ENCODE measurements at regions not wholly inside any gene's neighbourhood (a gene's known extent, or its start where the extent isn't known, plus 50 kb on each side); places are given as distances from the start of the nearest gene placed in this dataset.
"Not testable (repeated sequence)": the region's sequence is repeated elsewhere in the genome, so short reads cannot be mapped to it uniquely, and the experiment has no call there.

DNA sequence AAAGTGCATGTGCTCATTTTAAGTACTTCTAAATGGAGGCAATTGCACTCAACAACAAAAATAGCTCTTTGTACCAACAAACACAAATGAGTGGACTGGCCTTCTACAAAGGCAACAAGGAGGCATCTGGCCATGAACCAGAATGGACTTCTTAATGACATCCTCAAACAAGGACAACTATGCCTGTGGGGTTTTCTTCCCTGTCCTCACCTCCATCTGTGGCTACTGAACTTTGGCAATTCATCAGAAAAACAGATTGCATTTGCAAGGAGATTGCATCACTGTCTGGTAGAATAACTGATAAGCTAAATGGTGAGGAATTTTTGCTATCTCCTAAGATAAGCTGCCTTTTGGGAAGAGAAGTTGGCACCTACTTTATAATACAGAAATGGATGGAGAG, 447.3 kb upstream of the CCNG1 start:
- no peak for DNase-seq (ENCODE audit: low spot score)

DNA sequence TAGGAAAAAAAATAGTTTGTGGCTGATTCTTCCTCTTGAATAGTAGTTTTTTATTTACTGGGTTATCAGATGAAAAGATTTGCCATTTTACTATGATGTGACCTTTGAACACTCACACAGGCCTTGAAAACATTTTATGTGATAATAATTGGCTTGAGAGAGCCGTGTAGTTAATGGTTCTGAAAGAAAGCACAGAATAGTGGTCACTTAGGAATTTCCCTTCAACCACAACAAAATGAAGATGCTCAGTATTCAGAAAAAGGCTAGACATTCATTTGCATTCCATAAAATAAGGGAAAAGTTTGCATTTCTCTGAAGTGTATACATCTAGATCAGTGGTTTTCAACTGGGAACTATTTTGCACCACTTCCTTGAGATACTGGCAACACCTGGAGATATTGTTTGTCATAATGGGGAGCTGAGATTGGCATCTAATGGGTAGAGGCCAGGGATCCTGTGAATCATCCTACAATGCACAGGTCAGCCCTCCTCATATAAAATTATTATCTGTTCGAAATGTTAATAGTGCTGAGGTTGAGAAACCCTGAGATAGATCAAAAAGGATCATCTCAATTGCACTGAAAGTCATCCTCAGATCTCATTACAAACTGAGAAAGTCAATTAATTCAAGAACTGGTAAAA, 446.4 kb upstream of the CCNG1 start:
- no peak for DNase-seq (ENCODE audit: low spot score)

DNA sequence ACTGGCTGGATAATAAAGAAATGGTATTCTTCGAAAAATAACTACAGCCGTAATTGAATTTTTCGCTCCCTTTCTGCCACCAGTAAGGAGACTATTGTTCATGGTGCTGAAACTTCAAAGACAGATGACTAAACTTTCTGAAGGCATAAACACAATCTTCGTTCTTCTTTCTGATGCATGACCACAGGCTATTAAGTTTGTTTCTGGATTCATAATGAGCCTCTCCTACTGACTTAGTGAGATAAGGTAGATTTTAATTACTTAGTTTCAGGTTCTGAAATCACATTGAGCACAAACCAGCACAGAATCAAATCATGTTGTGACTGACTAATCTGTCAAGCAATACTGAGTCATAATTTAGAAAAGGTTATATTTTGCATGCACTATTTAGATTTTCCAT, 441.8 kb upstream of the CCNG1 start:
- no peak for DNase-seq (ENCODE audit: low spot score)

DNA sequence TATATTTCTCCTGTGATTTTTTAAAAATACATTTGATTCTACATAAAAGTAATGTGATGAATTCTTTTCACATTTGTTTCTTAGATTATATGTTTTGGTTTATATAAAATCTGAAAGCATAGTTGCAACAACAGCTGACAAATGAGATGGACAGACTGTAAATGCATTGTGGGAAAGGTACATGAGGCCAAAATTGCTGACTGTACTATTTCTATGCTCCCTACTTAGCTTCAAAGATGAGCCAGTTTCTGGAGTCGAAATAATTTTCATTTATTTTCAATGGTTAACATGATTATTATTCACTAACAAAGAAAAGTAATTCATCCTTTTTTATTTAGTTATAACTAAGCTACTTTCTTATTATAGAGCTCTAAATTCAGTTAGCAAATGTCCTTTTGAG, 441.3 kb upstream of the CCNG1 start:
- DNase-seq (ENCODE audit: low spot score), result no peak

DNA sequence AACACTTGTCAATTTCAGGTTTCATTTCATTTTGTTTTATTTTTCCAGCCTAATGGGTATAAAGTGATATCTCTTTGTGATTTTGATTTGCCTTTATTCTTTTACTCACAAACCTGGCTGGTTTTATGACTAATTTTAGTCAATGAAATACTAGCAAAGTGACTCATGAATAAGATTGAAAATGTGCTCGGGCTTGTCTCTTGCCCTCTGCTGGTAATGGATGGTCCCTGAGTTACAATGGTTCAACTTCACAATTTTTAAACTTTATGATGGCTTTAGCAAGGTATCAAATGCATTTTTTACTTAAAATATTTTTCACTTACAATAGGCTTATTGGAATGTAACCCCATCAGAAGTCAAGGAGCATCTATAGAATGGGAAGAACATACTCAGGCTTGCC, 431.4 kb upstream of the CCNG1 start:
- DNase-seq (ENCODE audit: low spot score), result no peak

DNA sequence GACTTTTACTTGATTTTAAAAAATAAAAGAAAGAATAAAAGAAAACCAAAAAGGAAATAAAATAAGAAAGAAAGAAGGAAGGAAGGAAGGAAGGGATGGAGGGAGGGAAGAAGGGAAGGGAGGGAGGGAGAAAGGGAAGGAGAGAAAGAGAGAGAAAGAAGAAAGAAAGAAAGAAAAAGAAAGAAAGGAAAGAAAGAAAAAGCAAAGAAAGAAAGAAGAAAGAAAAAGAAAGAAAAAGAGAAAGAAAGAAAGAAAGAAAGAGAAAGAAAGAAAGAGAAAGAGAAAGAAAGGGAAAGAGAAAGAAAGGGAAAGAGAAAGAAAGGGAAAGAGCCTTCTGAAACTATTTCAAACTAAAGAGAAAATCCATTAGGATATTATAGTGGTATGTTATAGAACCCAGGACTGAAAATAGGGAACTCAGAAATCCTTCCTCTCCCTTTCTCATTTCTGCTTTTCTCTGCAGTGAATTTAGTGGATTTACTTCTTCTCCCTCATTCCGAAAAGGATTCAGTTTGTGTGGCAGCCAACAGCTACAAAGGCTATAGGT, 414.7 kb upstream of the CCNG1 start:
- no peak for DNase-seq (ENCODE audit: low spot score)

DNA sequence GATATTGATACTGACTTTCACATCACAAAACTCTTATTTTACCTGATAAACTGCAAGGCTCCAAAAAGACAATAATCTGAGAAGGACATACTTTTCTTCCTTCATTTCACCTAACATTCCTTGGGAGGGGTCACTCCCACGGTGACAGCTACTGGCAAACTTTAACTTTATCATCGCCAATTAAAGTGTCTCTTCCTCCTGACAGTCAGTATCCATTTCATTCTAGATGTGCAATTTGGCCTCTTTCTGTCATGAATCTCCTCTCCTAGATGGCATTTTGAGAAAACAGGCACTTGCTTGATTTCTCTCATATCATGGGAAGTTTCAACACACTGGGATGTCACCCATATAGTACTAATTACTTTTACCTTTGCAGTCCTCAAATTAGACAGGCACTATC, 413.5 kb upstream of the CCNG1 start:
- no peak for DNase-seq (ENCODE audit: low spot score)

DNA sequence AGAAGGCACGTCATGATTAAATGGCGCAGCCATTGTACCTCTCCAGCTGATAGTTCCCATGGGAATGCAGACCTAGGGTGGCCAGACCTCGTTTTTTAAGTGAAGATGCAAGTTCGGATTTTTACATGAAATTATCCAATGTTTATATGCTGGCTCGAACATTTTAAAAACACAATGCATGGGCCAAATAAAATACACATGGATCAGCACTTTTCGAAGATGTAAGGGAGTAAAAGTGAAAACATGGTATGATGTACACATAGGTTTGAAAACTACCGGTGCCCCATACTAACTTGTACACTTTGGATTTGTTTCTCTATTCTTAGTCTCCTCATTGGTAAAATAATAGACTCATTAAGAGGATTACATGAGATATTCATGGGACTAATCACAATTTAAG, 412.5 kb upstream of the CCNG1 start:
- DNase-seq (ENCODE audit: low spot score), result no peak

DNA sequence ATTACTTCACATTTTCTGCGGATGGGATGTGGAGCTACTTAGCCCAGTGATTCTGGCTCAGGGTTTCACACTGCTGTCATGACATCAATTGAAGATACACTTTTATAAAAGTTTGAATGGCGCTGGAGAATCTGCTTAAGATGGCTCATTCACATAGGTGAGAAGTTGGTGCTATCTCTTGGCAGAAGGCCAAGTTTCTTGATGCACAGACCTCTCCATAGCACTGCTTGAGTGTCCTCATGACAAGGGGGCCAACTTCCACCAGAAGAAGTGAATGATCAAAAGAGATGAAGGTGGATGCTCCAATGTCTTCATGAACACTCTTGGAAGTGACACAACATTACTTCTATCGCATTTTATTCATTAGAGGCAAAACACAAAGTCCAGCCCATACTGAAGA, 403.7 kb upstream of the CCNG1 start:
- DNase-seq (ENCODE audit: low spot score), result no peak

DNA sequence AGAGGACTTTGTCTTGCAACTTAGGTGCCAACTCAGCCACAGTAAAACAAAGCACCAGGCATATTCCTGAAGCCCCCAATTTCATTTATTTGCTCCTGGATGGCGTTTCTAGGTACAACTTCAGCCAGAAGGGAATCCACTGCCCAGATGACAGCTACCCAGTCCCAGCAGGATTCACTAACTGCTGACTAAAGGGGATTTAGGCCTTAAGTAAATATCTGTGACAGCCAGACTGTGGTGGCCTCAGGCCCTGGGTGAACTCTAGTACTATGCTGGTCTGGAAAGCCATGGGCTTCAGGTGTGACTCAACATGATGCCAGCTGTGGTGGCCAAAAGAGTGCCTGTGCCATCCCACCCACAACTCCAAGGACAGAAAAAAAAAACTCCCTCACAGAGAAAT, 396.1 kb upstream of the CCNG1 start:
- no peak for DNase-seq (ENCODE audit: low spot score)

DNA sequence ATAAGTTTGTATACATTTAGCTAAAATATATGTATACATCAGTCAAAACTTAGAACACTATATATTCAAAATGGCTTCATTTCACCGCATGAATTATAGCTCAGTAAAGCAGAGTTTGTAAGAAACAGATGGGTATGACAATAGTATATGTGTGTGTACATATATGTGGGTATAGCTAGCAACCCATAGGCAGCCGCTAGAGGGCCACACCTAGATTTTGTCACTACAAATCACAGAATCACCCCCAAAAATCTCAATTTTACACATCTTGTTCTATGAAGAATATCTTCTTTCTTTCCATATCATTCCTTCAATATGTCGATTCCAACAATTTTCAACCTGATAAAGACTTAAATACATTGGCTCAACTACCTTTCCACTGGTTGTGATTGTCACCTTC, 357.8 kb upstream of the CCNG1 start:
- DNase-seq (ENCODE audit: low spot score), result no peak

DNA sequence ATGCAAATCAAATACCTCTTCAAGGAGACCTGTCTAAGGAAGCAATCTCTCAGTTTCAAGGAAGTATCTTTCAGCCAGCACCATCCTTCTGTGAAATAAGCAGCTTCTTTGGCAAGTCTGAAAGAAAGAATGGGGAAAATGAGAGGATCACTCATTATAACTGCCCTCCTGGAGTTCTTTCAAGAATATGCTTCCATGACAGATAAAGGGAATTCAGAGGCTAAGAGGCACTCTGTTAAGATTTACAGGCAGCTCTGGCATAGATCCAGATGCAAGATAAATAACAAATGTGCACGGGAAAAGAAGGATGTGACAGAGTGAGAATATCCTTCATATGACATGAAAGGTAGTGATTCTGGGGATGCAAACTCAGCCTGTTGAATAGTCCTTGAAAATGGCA, 348.2 kb upstream of the CCNG1 start:
- DNase-seq (ENCODE audit: low spot score), result peak; percentile 4

DNA sequence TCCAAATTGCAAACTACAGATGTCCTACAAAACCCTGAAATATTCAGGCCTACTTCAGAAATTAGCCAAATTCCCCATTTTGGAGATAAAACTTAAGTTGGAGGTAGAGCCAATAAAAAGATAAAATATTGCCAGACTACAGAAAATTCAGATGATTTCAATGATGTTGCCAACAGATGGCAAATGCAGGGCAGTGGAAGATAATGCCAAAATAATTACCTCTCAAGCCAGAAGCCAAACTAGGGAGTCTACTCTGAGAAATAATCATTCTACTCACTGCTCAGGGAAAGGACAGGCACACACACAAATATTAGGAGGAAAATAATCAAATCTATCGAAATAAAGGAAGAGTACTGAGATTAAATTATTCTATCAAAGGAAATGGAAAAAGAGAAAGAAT, 347.5 kb upstream of the CCNG1 start:
- DNase-seq (ENCODE audit: low spot score), result no peak

DNA sequence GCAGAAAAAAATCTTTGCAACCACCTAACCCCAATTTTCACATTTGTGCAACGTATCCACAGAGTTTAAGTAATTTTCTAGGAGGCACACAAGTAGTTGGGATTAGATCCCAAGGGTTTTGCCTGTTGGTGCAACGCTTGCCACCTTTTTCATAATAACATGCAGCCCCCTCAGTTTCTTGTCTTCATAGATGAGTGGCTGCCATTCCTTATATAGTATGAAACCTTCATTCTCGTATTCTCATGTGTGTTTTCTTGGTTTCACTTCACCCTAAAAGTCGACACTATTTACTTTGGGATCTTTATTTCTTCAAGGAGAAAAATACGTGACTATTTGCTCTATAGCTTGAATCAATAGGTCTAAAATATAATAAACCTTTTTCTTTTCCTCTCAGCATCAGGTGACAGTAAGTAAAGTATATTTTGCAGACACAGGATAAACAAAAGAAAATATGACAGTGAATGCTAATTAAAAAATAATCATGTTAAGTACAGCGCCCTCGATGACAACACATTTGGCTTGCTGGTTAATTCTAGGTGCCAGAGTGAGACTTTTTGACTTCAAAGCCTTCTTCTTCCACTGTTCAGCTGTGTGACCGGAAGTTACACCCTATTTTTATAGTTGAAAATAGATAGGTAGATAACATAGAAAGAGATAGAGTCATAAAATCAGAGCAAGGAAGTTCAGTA, 342.8 kb upstream of the CCNG1 start:
- DNase-seq (ENCODE audit: low spot score), result no peak

DNA sequence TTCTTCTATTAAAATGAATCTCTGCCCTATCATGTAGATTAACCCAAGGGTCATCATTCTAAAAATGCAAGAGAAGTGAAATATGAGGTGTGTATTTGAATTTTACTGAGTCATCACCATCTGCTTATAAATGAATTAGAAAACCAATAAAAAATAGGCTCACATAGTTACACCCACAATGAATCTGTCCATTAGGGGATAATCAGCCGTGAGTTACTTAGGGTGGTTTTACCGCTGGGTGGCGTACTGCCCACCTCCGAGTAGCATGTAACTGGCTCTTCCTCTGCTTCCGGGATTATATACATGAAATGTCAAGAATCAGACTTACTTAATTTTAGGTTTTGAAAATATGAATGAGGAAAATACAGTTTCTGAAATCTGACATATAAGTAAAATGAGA, 332.9 kb upstream of the CCNG1 start:
- DNase-seq (ENCODE audit: low spot score), result no peak

DNA sequence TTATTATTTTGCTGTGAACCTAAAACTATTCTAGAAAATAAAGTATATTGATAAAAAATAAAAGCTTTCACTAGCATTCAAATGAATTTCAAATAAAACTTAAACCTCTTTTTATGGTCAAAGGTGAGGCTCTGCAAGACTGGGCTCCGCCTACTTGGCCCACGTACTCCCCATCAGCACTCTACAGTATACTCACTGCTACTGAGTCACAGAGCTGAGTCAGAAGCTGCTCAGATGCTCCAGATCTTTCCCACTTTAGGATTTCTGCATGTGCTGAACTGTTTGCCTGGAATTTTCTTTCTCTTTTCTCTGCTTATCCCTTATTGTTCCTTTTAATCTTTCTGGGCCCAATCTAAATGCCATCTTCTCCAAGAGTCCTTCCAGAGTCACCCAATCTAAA, 331.9 kb upstream of the CCNG1 start:
- DNase-seq (ENCODE audit: low spot score), result no peak

DNA sequence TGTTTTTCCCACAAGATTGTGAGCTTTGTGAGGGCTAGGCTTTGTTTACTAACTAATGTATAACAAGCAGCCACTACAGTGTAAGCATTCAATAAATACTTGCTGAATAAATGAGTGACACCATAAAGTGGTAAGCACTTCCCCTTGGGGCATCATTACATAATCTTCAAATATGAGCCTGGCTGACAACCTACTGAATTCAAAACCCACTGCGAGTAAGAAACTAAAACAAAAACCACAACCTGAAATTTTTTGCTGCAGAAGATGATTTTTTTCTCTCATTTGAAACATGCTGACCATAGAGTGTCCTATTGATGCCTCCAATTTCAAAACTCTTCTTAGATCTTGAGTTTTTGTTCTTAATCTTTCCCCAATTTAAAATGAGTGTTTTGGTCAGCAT, 331.3 kb upstream of the CCNG1 start:
- no peak for DNase-seq (ENCODE audit: low spot score)

DNA sequence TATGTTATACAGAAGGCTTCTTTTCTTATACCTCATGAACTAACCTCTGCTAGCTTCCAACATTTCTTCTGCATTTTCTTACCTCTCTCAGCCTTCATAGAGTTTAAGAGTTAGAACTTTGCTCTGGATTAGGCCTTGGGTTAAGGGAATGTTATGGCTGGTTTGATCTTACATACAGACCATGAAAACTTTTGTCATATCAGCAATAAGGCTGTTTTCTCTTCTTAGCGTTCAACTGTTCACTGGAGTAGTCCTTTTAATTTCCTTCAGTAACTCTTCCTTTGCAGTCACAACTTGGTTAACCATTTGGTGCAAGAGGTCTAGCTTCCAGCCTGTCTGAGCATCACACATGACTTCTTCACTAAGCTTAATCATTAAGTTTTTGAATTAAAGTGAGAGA, 329.0 kb upstream of the CCNG1 start:
- no peak for DNase-seq (ENCODE audit: low spot score)

DNA sequence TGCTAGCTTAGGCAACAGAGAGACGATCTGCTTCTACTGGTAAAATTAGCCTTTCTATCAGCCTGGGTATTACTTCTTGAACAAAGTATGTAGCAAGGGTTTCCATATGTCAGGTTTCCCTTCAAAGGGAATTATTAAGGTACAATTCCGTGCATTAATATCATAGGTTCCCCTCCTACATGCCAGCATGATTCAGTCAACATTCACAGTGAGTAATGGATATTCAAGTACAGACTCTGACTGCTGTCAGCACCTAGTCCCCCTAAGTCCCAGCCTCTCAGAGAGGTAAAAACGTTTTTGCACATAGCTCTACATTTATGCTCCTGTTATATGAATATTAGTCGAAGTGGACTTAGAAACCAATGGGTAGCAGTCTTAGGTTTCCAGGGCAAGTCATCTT, 322.4 kb upstream of the CCNG1 start:
- no peak for DNase-seq (ENCODE audit: low spot score)

DNA sequence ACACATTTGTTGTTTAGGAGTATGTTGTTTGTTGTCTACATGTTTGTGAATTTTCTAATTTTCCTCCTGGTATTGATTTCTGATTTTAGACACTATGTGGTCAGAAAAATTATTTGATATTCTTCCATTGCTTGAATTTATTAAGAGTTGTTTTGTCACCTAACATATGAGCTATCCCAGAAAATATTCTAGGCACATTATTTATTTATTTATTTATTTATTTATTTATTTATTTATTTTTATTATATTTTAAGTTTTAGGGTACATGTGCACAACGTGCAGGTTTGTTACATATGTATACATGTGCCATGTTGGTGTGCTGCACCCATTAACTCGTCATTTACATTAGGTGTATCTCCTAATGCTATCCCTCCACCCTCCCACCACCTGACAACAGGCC, 320.8 kb upstream of the CCNG1 start:
- not testable (repeated sequence) for DNase-seq (ENCODE audit: low spot score)

DNA sequence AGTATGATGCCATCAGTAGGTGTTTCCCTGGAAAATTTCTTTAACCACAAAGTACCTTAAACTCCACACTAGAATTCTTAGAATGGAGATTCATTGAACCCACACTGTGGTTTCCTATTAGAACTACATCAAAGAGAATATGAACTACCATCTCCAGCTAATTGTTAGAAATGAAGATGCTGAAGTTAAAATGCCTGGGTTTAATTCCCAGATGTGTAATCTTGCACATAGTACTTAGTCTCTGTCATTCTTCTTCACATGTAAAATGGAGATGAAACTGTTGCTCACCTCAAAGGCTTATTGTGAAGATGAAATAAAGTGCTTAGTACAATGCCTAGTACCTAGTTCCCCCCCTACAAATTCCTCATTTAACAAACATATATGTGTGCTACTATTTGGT, 303.3 kb upstream of the CCNG1 start:
- no peak for DNase-seq (ENCODE audit: low spot score)

DNA sequence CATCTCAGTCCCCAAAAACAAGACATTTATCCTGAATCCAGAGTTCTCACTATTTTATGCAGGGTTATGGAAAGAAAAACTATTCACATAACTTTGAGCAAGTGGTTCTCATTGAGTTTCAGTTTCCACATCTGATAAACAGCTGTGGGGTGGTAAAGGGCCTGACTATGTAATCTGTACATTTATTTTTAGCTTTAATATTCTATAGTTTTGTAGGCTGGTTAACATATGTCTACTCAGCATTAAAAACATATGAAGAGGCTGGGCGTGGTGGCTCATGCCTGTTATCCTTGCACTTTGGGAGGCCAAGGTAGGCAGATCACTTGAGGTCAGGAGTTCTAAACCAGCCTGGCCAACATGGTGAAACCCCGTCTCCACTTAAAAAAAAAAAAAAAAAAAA, 301.5 kb upstream of the CCNG1 start:
- no peak for DNase-seq (ENCODE audit: low spot score)

DNA sequence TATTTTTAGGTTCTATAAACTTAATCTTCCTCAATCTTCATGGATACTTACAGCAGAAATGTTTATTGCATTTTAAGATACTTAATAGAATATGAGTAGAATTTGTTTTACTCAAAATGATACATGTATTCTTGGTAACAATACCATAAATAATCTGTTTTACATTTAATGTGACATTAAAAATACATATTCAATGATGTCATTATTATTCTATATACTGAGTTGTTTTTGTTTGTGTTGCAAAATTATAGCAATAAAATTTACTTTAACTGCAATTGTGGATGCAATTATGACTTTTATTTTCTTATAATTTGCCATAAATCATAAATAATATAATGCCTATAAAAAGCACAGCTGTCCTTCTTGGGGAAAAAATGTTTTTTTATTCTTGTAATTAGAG, 275.9 kb upstream of the CCNG1 start:
- no peak for DNase-seq (ENCODE audit: low spot score)

DNA sequence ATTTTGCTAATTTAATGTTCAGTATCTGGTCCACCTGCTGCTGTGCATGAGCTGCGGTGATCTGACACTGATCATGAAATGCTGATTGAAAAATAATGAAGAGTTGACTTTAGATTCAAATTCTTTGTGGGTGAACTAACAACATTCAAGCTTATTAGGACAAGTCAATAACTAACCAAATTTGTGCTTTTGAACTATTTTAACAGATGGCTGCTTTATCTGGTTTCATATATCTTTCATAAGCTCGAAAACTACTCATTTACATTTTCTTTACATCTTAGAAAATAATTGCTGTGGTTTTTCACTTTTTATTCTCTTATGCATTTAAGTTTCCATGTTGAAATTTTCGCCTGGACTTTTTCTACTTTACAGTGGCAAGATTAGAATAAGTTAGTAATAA, 274.8 kb upstream of the CCNG1 start:
- no peak for DNase-seq (ENCODE audit: low spot score)
